ENCODE measurements at regions not wholly inside any gene's neighbourhood (a gene's known extent, or its start where the extent isn't known, plus 50 kb on each side); places are given as distances from the start of the nearest gene placed in this dataset.

DNA sequence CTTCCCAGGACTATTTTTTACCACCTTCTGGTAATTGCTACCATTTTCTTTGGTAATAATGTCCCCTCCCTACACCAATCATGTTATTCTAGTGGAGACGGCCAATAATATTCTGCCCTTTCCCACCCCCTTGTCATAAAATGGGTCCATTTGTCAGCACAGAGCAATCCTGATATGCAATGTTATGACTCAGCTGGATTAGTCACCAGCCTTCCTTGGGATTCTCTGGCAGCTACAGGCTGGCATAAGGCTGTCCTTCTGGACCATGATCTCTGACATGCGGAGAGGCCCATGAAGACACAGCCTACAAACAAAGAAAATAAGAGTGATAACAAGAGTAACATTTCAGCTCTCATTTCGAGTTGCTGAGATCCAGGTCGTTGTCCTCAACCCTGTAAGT lies 222.0 kb upstream of the CPNE8 start:
- Histone ChIP-seq H3K9ac (no peak overlapping the region), H3K27ac (no peak overlapping the region), H3K4me2 (no peak overlapping the region), H3K4me3 (no peak overlapping the region), H3K4me1 (no peaks in the 10 kb centered on the region), H4K20me1 (no peaks in the 10 kb centered on the region), H3K27me3 (no peaks in the 10 kb centered on the region), H3K9me3 (no peaks in the 10 kb centered on the region), H3K36me3 (no peaks in the 10 kb centered on the region)
- no peak for TF ChIP-seq Cebpa-rat (IDR thresholded peaks at IDR 0.05)

DNA sequence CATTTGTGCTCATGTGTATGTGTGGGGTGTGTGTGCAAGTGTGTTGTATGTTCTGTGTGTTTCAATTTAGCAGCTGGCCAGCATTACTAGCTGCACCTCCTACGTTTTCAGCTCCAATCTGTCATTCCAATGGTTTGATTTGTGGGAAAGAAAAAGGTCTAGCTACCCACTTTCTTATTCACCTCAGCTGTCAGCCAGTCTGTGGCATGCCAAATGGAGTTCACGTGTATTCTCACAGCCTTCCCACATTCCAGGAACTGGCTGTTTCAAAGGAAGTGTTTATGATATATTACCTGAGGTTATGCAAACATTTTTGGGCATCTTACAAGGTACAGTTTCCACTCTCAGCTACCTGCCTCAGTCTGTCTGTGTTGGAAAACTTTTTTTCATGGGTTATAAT lies 220.2 kb upstream of the CPNE8 start:
- H3K4me3 ChIP-seq: no peak overlapping the region
- no peak overlapping the region for H3K27ac ChIP-seq
- H3K9ac ChIP-seq: no peak overlapping the region
- no peaks in the 10 kb centered on the region for H3K4me1 ChIP-seq
- H3K4me2 ChIP-seq: no peak overlapping the region
- H3K27me3 ChIP-seq: no peaks in the 10 kb centered on the region
- no peaks in the 10 kb centered on the region for H3K9me3 ChIP-seq
- no peaks in the 10 kb centered on the region for H3K36me3 ChIP-seq
- H4K20me1 ChIP-seq: no peaks in the 10 kb centered on the region
- no peak for TF ChIP-seq Cebpa-rat (IDR thresholded peaks at IDR 0.05)

DNA sequence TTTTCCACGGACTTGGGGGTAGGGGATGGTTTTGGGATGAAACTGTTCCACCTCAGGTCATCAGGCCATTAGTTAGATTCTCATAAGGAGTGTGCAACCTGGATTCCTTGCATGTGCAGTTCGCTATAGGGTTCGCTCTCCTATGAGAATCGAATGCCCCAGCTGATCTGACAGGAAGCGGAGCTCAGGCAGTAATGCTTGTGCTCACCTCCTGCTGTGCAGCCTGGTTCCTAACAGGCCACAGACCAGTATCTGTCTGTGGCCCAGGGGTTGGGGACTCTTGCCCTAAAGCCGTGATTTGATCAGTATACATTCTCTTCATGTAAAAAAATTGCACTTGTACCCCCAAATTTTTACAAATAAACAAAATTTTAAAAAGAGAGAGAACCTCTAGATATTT lies 219.4 kb upstream of the CPNE8 start:
- Histone ChIP-seq H4K20me1 (no peaks in the 10 kb centered on the region), H3K27me3 (no peaks in the 10 kb centered on the region), H3K4me2 (no peak overlapping the region), H3K4me1 (no peaks in the 10 kb centered on the region), H3K27ac (no peak overlapping the region), H3K36me3 (no peaks in the 10 kb centered on the region), H3K9ac (no peak overlapping the region), H3K4me3 (no peak overlapping the region), H3K9me3 (no peaks in the 10 kb centered on the region)
- TF ChIP-seq Cebpa-rat (IDR thresholded peaks at IDR 0.05): no peak

DNA sequence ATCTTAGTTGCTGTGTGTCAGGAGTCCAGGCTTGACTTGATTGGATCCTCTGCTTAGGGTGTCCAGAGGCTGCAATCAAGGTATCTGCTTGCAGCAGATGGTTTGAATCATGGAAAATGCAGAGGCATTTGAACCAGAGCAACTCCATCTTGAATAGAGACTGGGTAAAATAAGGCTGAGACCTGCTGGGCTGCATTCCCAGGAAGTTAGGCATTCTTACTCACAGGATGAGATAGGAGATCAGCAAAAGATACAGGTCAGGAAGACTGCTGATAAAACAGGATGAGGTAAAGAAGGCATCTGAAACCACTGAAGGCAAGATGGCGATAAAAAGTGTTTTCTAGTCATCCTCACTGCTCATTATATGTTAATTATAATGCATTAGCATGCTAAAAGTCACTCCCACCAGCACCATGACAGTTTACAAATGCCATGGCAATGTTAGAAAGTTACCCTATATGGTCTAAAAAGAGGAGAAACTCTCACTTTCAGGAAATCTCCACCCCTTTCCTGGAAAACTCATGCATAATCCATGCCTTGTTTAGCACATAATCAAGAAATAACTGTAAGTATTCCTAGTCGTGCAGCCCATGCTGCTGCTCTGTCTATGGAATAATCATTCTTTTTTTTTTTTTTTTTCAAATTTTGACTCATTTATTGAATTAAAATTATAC lies 218.3 kb upstream of the CPNE8 start:
- Histone ChIP-seq H4K20me1 (no peaks in the 10 kb centered on the region), H3K36me3 (no peaks in the 10 kb centered on the region), H3K4me1 (no peaks in the 10 kb centered on the region), H3K9ac (no peak overlapping the region), H3K4me2 (no peak overlapping the region), H3K9me3 (no peaks in the 10 kb centered on the region), H3K27ac (no peak overlapping the region), H3K27me3 (no peaks in the 10 kb centered on the region), H3K4me3 (no peak overlapping the region)
- TF ChIP-seq Cebpa-rat (IDR thresholded peaks at IDR 0.05): no peak

DNA sequence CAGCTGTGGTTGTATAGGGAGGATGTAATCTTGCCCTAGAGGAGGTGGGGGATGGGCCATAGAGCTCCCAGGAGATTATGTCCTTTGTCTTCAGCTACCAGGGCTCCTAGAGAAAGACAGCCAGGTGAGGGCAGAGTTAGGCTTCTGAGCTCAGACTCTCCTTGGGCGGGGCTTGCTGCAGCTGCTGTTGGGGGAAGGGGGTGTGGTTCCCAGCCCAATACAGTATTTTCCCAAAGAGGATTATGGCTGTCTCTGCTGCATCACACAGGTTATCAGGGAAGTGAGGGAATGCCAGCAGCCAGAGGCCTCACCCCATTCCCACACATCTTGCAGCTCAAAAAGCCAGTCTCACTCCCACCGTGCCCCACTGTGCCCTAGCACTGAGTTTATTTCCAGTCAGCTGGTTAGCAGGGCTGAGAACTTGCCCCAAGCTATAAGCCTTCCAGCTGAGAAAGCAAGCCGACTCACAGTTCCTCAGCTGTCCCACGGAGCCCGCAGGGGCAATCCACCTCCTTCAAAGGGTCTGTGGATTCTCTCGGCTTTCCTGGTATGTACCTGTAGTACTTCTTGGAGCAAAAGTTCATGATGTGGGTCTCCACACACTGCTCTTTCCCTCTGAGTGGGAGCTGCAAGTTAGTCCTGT lies 217.3 kb upstream of the CPNE8 start:
- Histone ChIP-seq H4K20me1 (no peaks in the 10 kb centered on the region), H3K4me2 (no peak overlapping the region), H3K9me3 (no peaks in the 10 kb centered on the region), H3K9ac (no peak overlapping the region), H3K36me3 (no peaks in the 10 kb centered on the region), H3K27ac (no peak overlapping the region), H3K27me3 (no peaks in the 10 kb centered on the region), H3K4me3 (no peak overlapping the region), H3K4me1 (no peaks in the 10 kb centered on the region)
- TF ChIP-seq Cebpa-rat (IDR thresholded peaks at IDR 0.05): no peak

DNA sequence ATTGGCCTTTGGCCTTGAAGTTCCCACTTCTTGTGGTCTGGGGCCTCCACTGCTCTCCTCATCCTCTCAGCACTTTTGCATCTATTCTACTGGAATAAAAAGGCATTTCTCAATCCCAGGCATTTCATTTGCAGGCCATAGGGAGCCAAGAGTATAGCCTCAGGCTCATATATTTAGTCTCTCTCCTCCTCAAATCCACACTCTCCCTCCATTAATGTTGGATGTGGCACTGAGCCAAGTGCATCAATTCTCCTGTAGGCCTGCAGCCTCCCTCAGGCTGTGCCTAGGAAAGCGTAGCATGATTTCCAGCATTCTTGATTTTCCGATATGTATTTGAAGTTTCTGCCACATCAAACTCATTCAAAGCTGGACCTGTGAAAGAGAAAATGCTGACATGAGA lies 211.5 kb upstream of the CPNE8 start:
- H3K27ac ChIP-seq: no peak overlapping the region
- no peaks in the 10 kb centered on the region for H3K9me3 ChIP-seq
- no peaks in the 10 kb centered on the region for H3K4me1 ChIP-seq
- no peaks in the 10 kb centered on the region for H4K20me1 ChIP-seq
- H3K4me2 ChIP-seq: no peak overlapping the region
- no peaks in the 10 kb centered on the region for H3K36me3 ChIP-seq
- H3K27me3 ChIP-seq: no peaks in the 10 kb centered on the region
- H3K4me3 ChIP-seq: no peak overlapping the region
- no peak for TF ChIP-seq Cebpa-rat (IDR thresholded peaks at IDR 0.05)
- no peak overlapping the region for H3K9ac ChIP-seq

DNA sequence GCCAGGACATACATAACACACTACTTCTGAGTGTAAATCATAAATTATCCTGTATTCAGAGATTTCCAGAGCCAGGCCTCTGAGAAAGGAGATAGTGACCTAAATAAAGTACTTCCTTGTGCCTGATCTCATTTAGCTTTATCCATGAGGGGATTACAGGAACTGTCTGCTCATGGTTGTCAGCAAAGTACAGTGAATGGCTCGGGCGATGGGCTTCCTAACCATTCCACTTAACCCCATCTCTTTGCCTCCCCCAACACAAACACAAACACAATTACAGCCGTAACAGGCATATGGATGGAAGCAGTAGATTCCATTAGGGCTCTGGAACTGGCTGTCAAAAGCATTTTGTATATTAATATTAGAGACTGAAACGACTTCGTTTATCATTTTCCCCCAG lies 206.7 kb upstream of the CPNE8 start:
- Histone ChIP-seq H4K20me1 (no peaks in the 10 kb centered on the region), H3K4me2 (no peak overlapping the region), H3K27ac (no peak overlapping the region), H3K4me3 (no peak overlapping the region), H3K4me1 (no peaks in the 10 kb centered on the region), H3K9me3 (no peaks in the 10 kb centered on the region), H3K36me3 (no peaks in the 10 kb centered on the region), H3K9ac (no peak overlapping the region), H3K27me3 (no peaks in the 10 kb centered on the region)
- TF ChIP-seq Cebpa-rat (IDR thresholded peaks at IDR 0.05): no peak

DNA sequence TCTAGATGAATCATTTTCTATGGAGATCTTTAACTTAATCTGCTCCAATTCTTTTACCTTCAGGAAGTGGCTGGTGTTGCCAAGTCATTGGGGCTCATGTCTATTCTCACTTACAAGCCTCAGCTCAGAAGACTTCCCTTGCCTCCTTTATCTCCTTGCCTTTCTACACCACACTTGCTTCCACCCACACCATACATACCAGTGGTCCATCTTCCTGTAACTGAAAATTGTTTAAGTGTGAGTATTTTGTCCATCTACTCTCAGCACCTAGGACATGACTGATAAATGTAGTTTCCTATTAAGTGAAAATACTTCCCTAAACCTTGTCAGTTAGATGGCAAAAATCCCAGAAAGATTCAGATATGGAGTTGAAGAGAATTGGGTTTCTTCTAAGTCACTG lies 199.7 kb upstream of the CPNE8 start:
- Histone ChIP-seq H3K9ac (no peak overlapping the region), H3K27me3 (no peaks in the 10 kb centered on the region), H3K4me1 (no peaks in the 10 kb centered on the region), H3K36me3 (no peaks in the 10 kb centered on the region), H3K4me3 (no peak overlapping the region), H3K9me3 (no peaks in the 10 kb centered on the region), H4K20me1 (no peaks in the 10 kb centered on the region), H3K27ac (no peak overlapping the region), H3K4me2 (no peak overlapping the region)
- TF ChIP-seq Cebpa-rat (IDR thresholded peaks at IDR 0.05): no peak

DNA sequence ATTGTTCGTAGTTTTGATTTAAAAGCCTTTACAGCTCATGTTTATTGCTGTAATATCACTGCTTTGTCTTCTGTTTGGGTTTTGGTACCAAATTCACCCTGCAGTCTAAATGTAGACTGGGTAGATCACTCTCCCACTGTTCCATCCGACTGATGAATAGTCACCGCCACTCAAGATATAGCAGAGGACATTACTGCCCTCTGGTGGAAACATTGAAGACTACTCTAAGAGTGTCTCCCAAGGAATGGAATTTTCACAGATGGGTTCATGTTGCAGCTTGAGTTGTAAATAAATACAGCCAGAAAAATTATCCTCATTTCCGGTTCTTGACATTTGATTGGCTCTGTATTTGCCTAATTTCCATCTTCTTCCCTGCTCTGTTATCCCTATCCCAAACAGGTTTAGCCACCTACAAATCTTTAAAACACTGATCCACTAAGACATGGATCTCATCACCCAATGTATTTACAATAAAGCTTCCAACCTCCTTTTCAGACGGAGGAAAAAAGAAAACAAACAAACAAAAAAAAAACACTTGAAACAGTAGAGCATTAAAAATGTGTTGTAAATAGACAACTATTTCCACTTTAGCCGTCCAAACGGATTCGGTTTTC lies 198.3 kb upstream of the CPNE8 start:
- no peaks in the 10 kb centered on the region for H3K36me3 ChIP-seq
- no peak overlapping the region for H3K4me3 ChIP-seq
- no peak overlapping the region for H3K4me2 ChIP-seq
- no peaks in the 10 kb centered on the region for H3K9me3 ChIP-seq
- no peak overlapping the region for H3K27ac ChIP-seq
- no peak overlapping the region for H3K9ac ChIP-seq
- no peak for TF ChIP-seq Cebpa-rat (IDR thresholded peaks at IDR 0.05)
- no peaks in the 10 kb centered on the region for H3K27me3 ChIP-seq
- no peaks in the 10 kb centered on the region for H3K4me1 ChIP-seq
- H4K20me1 ChIP-seq: no peaks in the 10 kb centered on the region

DNA sequence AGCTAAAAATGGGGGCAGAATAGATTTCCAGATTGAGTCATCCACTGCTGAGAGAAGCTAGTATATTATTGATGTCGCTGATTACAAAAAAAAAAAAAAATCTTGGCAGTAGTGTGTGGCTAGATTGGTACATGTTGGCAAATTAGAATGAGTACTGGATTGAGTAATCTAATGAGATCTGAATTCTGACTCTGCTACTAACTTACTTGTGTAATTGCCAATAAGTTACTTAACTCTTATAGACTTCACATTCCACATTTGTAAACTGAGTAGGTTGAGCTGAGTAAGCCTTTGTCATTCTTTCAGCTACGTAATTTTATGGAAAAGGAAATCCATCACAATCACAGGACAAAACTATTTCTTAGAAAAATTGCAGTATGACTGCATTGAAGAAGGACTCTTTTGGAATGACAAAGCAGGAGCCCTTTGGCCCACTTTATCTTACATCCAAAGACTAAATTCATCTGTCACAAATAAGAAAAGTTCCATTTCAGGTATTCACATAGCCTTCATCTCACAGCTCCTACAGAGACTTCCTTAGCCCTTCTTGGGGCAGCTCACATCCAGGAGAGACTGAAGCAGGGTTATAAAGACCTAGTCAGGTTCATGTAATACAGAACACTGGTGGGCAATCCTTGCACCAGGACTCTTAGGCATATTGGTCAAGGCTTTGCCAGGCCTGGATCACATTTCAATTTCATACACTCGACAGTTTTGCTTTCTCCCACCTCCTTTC lies 197.3 kb upstream of the CPNE8 start:
- Histone ChIP-seq H3K4me2 (no peak overlapping the region), H3K36me3 (no peaks in the 10 kb centered on the region), H4K20me1 (no peaks in the 10 kb centered on the region), H3K9me3 (no peaks in the 10 kb centered on the region), H3K4me3 (no peak overlapping the region), H3K27ac (no peak overlapping the region), H3K4me1 (no peaks in the 10 kb centered on the region), H3K27me3 (no peaks in the 10 kb centered on the region), H3K9ac (no peak overlapping the region)
- no peak for TF ChIP-seq Cebpa-rat (IDR thresholded peaks at IDR 0.05)
